ENCODE measurements at regions not wholly inside any gene's neighbourhood (a gene's known extent, or its start where the extent isn't known, plus 50 kb on each side); places are given as distances from the start of the nearest gene placed in this dataset.
"Not testable (repeated sequence)": the region's sequence is repeated elsewhere in the genome, so short reads cannot be mapped to it uniquely, and the experiment has no call there.

- DNase-seq, result not testable (repeated sequence)
These were observed 765.9 kb upstream of the GJE1 start for GRCh38 chr6:141366796-141367195.

- DNase-seq, result no peak
These were observed 768.0 kb upstream of the GJE1 start for GRCh38 chr6:141364694-141365093.

GRCh38 chr6:141364232-141364631, 768.5 kb upstream of the GJE1 start:
- no peak for DNase-seq

GRCh38 chr6:141361559-141361958, 771.2 kb upstream of the GJE1 start:
- no peak for DNase-seq

- DNase-seq, result no peak
These were observed 772.8 kb upstream of the GJE1 start for GRCh38 chr6:141359953-141360352.

GRCh38 chr6:141354191-141354955, 778.4 kb upstream of the GJE1 start:
- no peak for DNase-seq

- no peak for DNase-seq
These were observed 781.0 kb upstream of the GJE1 start for GRCh38 chr6:141351721-141352120.

GRCh38 chr6:141349710-141350109, 783.0 kb upstream of the GJE1 start:
- DNase-seq, result no peak

- no peak for DNase-seq
These were observed 784.7 kb upstream of the GJE1 start for GRCh38 chr6:141347906-141348492.

GRCh38 chr6:141347086-141347485, 785.6 kb upstream of the GJE1 start:
- no peak for DNase-seq

- no peak for DNase-seq
These were observed 786.2 kb upstream of the GJE1 start for GRCh38 chr6:141346535-141346934.

- DNase-seq, result no peak
These were observed 795.5 kb upstream of the GJE1 start for GRCh38 chr6:141337191-141337590.

GRCh38 chr6:141335477-141336273, 797.0 kb upstream of the GJE1 start:
- no peak for DNase-seq

GRCh38 chr6:141326925-141327324, 805.8 kb upstream of the GJE1 start:
- no peak for DNase-seq

- no peak for DNase-seq
These were observed 806.3 kb upstream of the GJE1 start for GRCh38 chr6:141326426-141326825.

GRCh38 chr6:141321493-141322347, 811.0 kb upstream of the GJE1 start:
- DNase-seq, result no peak

GRCh38 chr6:141316236-141316635, 816.5 kb upstream of the GJE1 start:
- DNase-seq, result no peak

- DNase-seq, result no peak
These were observed 818.7 kb upstream of the GJE1 start for GRCh38 chr6:141313986-141314385.

- DNase-seq, result no peak
These were observed 823.4 kb upstream of the GJE1 start for GRCh38 chr6:141309295-141309694.

GRCh38 chr6:141307309-141307998, 825.3 kb upstream of the GJE1 start:
- DNase-seq, result no peak

GRCh38 chr6:141303907-141304306, 828.8 kb upstream of the GJE1 start:
- DNase-seq, result no peak

- no peak for DNase-seq
These were observed 830.9 kb upstream of the GJE1 start for GRCh38 chr6:141301779-141302178.

Measured in femur (tissue), 1 donor.